ENCODE measurements at regions not wholly inside any gene's neighbourhood (a gene's known extent, or its start where the extent isn't known, plus 50 kb on each side); places are given as distances from the start of the nearest gene placed in this dataset.

- Mint-ChIP-seq H3K27me3 (no peaks in the 10 kb centered on the region), H3K4me1 (no peaks in the 10 kb centered on the region), H3K27ac (no peak overlapping the region), H3K9me3 (peaks cover 6% of the 10 kb centered on the region), H3K36me3 (ENCODE audit: low read depth) (no peaks in the 10 kb centered on the region), H3K4me3 (no peak overlapping the region)
- DNase-seq = no peak
- no peak for ATAC-seq
Observed at GRCh38 chr13:85742355-85742754, 56.9 kb downstream of the SLITRK6 start.

GRCh38 chr13:85741017-85741416 lies 58.2 kb downstream of the SLITRK6 start:
- Mint-ChIP-seq H3K4me1 (no peaks in the 10 kb centered on the region), H3K36me3 (ENCODE audit: low read depth) (no peaks in the 10 kb centered on the region), H3K9me3 (peaks cover 2% of the 10 kb centered on the region), H3K27me3 (no peaks in the 10 kb centered on the region), H3K4me3 (no peak overlapping the region), H3K27ac (no peak overlapping the region)
- DNase-seq (no peak), ATAC-seq (no peak)

DNA sequence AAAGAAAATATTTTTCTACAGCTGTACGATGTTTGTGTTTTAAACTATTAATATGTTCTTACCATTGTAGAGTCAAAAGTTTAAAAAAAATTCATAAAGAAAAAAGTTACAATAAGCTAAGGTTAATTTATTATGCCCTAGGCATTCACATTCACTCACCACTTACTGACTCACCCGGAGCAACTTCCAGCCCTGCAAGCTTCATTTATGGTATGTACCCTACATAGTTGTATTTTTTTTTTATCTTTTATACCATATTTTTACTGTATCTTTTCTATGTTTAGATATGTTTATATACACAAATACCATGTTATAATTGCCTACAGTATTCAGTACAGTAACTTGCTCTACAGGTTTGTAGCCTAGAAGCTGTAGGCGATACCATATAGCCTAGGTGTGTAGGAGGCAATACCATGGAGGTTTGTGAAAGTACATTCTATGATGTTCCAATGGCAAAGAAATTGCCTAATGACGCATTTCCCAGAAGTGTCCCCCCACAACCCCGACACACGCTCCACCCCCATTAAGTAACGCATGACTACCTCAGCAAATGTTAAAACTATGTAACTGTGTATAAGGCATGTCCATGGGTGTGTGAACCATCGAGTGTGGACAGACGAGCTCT lies 60.4 kb downstream of the SLITRK6 start:
- Mint-ChIP-seq H3K27me3 (no peaks in the 10 kb centered on the region), H3K4me3 (no peak overlapping the region), H3K4me1 (no peaks in the 10 kb centered on the region), H3K9me3 (no peaks in the 10 kb centered on the region), H3K36me3 (ENCODE audit: low read depth) (no peaks in the 10 kb centered on the region), H3K27ac (no peak overlapping the region)
- no peak for DNase-seq
- no peak for ATAC-seq

DNA sequence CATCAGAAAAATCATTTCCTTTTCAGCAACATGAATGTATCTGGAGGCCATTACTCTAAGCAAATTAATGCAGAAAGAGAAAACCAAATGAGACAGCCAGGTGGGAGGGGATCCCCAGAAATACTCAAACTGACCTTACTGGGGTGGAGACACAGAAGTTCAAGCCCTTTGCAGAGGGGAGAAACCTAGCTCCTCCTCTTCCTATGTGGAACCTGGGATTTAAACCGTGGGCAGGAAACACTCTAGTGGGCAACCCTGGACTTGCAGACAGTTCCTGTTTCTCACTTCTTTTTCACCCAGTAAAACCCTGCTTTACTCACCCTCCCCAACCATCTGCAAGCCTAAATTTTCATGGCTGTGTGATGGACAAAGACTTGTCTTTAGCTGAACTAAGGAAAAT lies 61.3 kb downstream of the SLITRK6 start:
- no peaks in the 10 kb centered on the region for H3K36me3 Mint-ChIP-seq (ENCODE audit: low read depth)
- ATAC-seq = no peak
- no peaks in the 10 kb centered on the region for H3K27me3 Mint-ChIP-seq

GRCh38 chr13:85729296-85729695 lies 69.9 kb downstream of the SLITRK6 start:
- DNase-seq = no peak
- Mint-ChIP-seq H3K4me1 (no peaks in the 10 kb centered on the region), H3K4me3 (no peak overlapping the region), H3K36me3 (ENCODE audit: low read depth) (no peaks in the 10 kb centered on the region), H3K27ac (no peak overlapping the region), H3K9me3 (no peaks in the 10 kb centered on the region), H3K27me3 (no peaks in the 10 kb centered on the region)
- no peak for ATAC-seq

More for the DNA sequence above, 61.3 kb downstream of the SLITRK6 start:
- no peak overlapping the region for H3K27ac Mint-ChIP-seq
- no peak for DNase-seq
- no peak overlapping the region for H3K4me3 Mint-ChIP-seq
- no peaks in the 10 kb centered on the region for H3K4me1 Mint-ChIP-seq
- no peaks in the 10 kb centered on the region for H3K9me3 Mint-ChIP-seq

- Mint-ChIP-seq H3K4me3 (no peak overlapping the region), H3K4me1 (no peaks in the 10 kb centered on the region), H3K27ac (no peak overlapping the region), H3K9me3 (no peaks in the 10 kb centered on the region), H3K27me3 (no peaks in the 10 kb centered on the region), H3K36me3 (ENCODE audit: low read depth) (no peaks in the 10 kb centered on the region)
- DNase-seq (no peak), ATAC-seq (no peak)
Observed at GRCh38 chr13:85728811-85729210, 70.4 kb downstream of the SLITRK6 start.

- H3K9me3 Mint-ChIP-seq = no peaks in the 10 kb centered on the region
- H3K27ac Mint-ChIP-seq = no peak overlapping the region
- no peak overlapping the region for H3K4me3 Mint-ChIP-seq
- ATAC-seq (no peak), DNase-seq (no peak)
- no peaks in the 10 kb centered on the region for H3K4me1 Mint-ChIP-seq
- no peaks in the 10 kb centered on the region for H3K27me3 Mint-ChIP-seq
- H3K36me3 Mint-ChIP-seq (ENCODE audit: low read depth) = no peaks in the 10 kb centered on the region
Observed at GRCh38 chr13:85725433-85725832, 73.8 kb downstream of the SLITRK6 start.

DNA sequence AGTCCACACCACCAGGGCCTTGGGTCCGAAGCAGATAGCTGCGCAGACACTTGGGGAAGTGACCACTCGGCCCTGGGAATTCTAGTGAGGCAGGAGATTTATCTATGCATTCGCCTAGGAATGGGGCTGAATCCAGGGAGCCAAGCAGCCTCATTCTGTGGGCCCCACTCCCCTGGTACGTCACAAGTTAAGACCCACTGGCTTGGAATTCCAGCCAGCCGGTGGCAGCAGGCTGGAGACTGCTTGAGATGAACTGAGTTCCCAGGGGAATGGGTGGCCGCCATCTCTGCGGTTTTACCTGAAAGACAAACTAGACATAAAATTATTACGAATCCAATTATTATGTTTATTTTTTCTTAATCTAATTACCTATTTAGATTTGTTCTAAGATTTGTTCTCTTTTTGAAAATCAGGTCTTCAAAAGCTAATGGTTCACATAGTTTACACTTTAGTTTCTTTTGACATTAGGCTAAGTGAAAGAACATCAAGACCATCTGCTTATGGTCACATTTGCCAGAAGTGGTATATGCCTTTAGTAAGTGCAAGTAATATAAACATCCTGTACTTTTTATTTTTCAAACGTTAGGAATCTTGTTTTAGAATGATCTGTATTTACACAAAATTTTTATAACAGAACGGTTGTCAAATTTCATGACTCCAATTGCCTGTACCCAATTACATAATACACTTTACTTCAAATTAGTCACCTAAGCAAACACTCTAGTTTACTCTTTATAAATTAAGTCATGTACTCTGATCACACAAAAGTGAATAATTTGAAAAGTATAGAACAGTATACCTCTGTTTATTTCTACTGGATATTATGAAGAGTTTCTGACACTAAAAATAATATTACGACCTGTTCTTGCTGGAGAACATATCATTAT lies 74.4 kb downstream of the SLITRK6 start:
- Mint-ChIP-seq H3K4me1 (no peaks in the 10 kb centered on the region), H3K36me3 (ENCODE audit: low read depth) (no peaks in the 10 kb centered on the region), H3K27ac (no peak overlapping the region), H3K27me3 (no peaks in the 10 kb centered on the region), H3K9me3 (no peaks in the 10 kb centered on the region), H3K4me3 (no peak overlapping the region)
- ATAC-seq = no peak
- no peak for DNase-seq

DNA sequence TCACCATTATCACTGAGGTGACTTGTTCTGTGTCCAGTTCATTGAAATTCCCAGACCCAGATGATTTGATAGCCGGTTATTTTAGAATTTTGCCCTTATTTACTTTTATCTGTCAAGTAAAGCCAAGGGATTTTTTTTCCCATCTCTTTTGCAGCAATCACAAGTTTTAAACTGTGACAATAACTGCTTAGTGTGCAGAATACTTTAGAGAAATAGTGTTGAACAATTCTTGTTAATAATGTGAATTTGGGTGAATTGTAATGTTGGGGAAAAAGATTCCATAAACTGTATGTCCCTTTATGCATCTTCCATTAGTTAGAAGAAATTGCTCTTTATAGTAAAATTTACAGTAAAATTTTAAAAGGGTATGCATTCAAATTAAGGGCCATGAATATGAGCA lies 79.5 kb downstream of the SLITRK6 start:
- H3K4me3 Mint-ChIP-seq = no peak overlapping the region
- no peaks in the 10 kb centered on the region for H3K9me3 Mint-ChIP-seq
- no peaks in the 10 kb centered on the region for H3K27me3 Mint-ChIP-seq
- H3K27ac Mint-ChIP-seq = no peak overlapping the region
- no peaks in the 10 kb centered on the region for H3K36me3 Mint-ChIP-seq (ENCODE audit: low read depth)
- no peak for DNase-seq
- no peaks in the 10 kb centered on the region for H3K4me1 Mint-ChIP-seq
- ATAC-seq = no peak

GRCh38 chr13:85717921-85718320 lies 81.3 kb downstream of the SLITRK6 start:
- no peaks in the 10 kb centered on the region for H3K27me3 Mint-ChIP-seq
- no peaks in the 10 kb centered on the region for H3K36me3 Mint-ChIP-seq (ENCODE audit: low read depth)
- ATAC-seq (no peak), DNase-seq (no peak)
- H3K4me1 Mint-ChIP-seq = no peaks in the 10 kb centered on the region
- H3K4me3 Mint-ChIP-seq = no peak overlapping the region
- H3K9me3 Mint-ChIP-seq = no peaks in the 10 kb centered on the region
- no peak overlapping the region for H3K27ac Mint-ChIP-seq

DNA sequence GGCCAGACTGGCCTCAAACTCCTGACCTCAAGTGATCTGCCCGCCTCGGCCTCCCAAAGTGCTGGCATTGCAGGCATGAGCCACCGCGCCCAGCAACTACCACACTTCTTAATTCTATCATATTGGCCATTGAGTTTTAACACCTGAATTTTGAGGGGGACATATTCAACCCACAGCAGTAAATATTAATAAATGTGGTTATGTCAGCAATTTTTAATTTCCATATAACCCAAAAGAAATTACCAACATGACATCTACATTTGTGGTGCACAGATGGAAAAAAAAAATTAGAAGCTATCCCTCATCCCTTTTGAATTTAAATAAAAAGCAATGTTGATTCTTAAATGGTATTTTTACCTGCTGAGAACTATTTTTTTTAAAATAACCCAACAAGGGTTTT lies 88.7 kb downstream of the SLITRK6 start:
- Mint-ChIP-seq H3K27me3 (no peaks in the 10 kb centered on the region), H3K9me3 (peaks cover 5% of the 10 kb centered on the region)
- ATAC-seq = no peak

GRCh38 chr13:85709721-85710120 lies 89.5 kb downstream of the SLITRK6 start:
- Mint-ChIP-seq H3K9me3 (peaks cover 5% of the 10 kb centered on the region), H3K27me3 (no peaks in the 10 kb centered on the region), H3K4me1 (no peaks in the 10 kb centered on the region), H3K4me3 (no peak overlapping the region), H3K36me3 (ENCODE audit: low read depth) (no peaks in the 10 kb centered on the region), H3K27ac (no peak overlapping the region)
- no peak for ATAC-seq
- no peak for DNase-seq

More for the DNA sequence above, 88.7 kb downstream of the SLITRK6 start:
- Mint-ChIP-seq H3K36me3 (ENCODE audit: low read depth) (no peaks in the 10 kb centered on the region), H3K4me1 (no peaks in the 10 kb centered on the region), H3K27ac (no peak overlapping the region), H3K4me3 (no peak overlapping the region)
- no peak for DNase-seq

DNA sequence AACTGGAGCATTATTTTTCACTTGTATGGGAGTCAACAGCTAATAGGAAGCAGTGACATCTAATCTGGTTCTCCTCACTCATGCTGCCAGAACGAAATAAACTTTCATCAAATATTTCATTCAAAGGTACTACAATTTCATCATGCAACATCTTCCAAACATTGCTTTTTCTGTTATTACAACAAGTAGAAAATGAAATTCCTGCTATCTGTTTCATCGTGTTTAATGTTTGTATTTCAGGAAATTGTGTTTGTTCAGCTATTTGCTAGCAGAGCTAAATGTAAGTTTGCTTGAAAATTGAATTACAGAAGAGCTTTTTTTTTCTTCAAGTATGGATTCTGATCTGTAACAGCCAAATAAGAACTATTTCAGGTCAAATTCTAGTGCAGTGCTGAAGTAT lies 90.1 kb downstream of the SLITRK6 start:
- Mint-ChIP-seq H3K4me1 (no peaks in the 10 kb centered on the region), H3K9me3 (peaks cover 5% of the 10 kb centered on the region), H3K27me3 (no peaks in the 10 kb centered on the region), H3K27ac (no peak overlapping the region), H3K4me3 (no peak overlapping the region), H3K36me3 (ENCODE audit: low read depth) (no peaks in the 10 kb centered on the region)
- no peak for DNase-seq
- ATAC-seq = no peak

- no peaks in the 10 kb centered on the region for H3K36me3 Mint-ChIP-seq (ENCODE audit: low read depth)
Observed at GRCh38 chr13:85700906-85701305, 98.3 kb downstream of the SLITRK6 start.

DNA sequence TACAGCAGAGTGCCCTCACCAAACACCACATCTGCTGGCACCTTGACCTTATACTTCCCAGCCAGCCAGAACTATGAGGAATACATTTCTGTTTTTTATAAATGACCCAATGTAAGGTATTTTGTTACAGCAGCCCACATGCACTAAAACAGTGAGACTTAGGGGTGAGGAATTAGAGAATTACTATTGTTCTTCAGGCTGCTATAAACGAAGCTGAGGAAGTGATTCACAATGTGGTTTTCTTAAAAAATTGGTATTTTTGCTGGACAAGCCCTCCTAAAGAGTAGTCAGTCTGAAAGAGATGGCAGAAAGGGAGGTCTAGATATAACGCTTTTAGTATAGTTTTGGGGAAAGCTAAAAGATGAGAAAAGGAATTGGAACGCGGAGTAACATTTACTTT lies 101.0 kb downstream of the SLITRK6 start:
- peaks cover 24% of the 10 kb centered on the region for H3K9me3 Mint-ChIP-seq
- H3K36me3 Mint-ChIP-seq (ENCODE audit: low read depth) = no peaks in the 10 kb centered on the region
- H3K4me3 Mint-ChIP-seq = no peak overlapping the region
- H3K27me3 Mint-ChIP-seq = no peaks in the 10 kb centered on the region
- DNase-seq (no peak), ATAC-seq (no peak)
- no peaks in the 10 kb centered on the region for H3K4me1 Mint-ChIP-seq
- H3K27ac Mint-ChIP-seq = no peak overlapping the region

More at GRCh38 chr13:85700906-85701305, 98.3 kb downstream of the SLITRK6 start:
- peaks cover 20% of the 10 kb centered on the region for H3K9me3 Mint-ChIP-seq
- no peak for ATAC-seq
- no peaks in the 10 kb centered on the region for H3K4me1 Mint-ChIP-seq
- no peak for DNase-seq
- H3K27ac Mint-ChIP-seq = no peak overlapping the region
- no peak overlapping the region for H3K4me3 Mint-ChIP-seq
- H3K27me3 Mint-ChIP-seq = no peaks in the 10 kb centered on the region
